ENCODE measurements at regions not wholly inside any gene's neighbourhood (a gene's known extent, or its start where the extent isn't known, plus 50 kb on each side); places are given as distances from the start of the nearest gene placed in this dataset.

DNA sequence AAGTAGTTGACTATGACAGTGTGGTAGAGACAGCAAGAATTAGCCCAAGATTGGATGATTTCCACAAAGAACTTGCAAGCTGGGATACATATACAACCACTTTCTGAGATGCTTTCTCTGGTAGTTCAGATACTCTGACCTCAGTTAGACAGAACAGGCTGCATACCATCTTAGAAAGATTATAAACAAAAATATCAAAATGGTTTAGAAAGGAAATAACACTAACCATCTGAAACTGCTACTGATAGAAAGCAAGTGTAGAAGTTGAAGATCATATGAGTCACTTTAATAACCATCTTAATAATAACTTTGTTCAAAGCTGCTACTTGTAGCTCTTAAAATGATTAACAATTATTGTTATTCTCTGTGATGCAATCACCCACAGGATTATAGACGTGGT is 255.4 kb upstream of the TTC29 start:
- H3K27ac ChIP-seq (ENCODE audit: extremely low read depth, low read depth, low read length), result no peak overlapping the region

DNA sequence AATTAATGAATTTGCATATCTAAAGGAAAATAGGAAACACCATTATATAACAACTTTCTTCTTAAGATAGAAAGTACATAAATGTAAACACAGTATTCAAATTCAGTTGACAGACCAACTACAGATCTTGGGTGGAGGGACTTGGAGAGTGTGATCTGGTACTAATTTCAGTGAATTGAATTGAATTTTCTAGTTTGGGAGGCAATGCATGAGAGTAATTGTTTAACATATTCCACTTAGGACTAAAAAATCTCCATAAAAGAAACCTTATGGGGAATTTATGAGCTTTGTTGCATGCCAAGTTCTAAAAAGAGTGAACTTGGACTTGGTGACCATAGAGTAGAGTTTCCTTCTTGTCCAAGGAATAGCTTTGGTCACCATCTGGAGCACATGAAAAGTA is 261.1 kb upstream of the TTC29 start:
- in situ Hi-C loops (cut with MboI), result no loop called here
- Histone ChIP-seq H3K9me3 (replicated peaks; ENCODE audit: control insufficient read depth, insufficient read depth, low read depth, low read length) (no peaks in the 10 kb centered on the region), H3K9me1 (ENCODE audit: control insufficient read depth, insufficient read depth, low read length) (no peaks in the 10 kb centered on the region), H3K36me3 (ENCODE audit: control insufficient read depth, insufficient read depth, low read length) (no peaks in the 10 kb centered on the region), H2AFZ (ENCODE audit: low read depth, low read length) (no peak overlapping the region), H3K4me1 (replicated peaks in 1 of 2; ENCODE audit: control insufficient read depth in 2 of 2, insufficient read depth in 2 of 2, low read length in 2 of 2) (no peaks in the 10 kb centered on the region), H3K79me2 (ENCODE audit: control insufficient read depth, insufficient read depth, low read length) (no peaks in the 10 kb centered on the region), H3K4me3 (no peak overlapping the region), H3K27me3 (ENCODE audit: control insufficient read depth in 2 of 2, insufficient read depth in 2 of 2, low read length in 2 of 2) (no peaks in the 10 kb centered on the region), H3K4me2 (ENCODE audit: insufficient read depth, low read length) (no peak overlapping the region), H3K27ac (ENCODE audit: extremely low read depth, low read depth, low read length) (no peak overlapping the region), H4K20me1 (replicated peaks; ENCODE audit: control insufficient read depth, insufficient read depth, low read length) (no peaks in the 10 kb centered on the region), H3K9ac (ENCODE audit: insufficient read depth in 1 of 2, low read depth in 2 of 2, low read length in 2 of 2) (no peak overlapping the region)
- BruUV-seq (replicated peaks), result no TSS peak
- CTCF ChIA-PET (ENCODE audit: low intra/inter-chr PET ratio), result no interaction called here
- DNase-seq (ENCODE audit: extremely low read depth in 1 of 4, low spot score in 3 of 4) (no peak), ATAC-seq (no peak), FAIRE-seq (no peak)
- intact Hi-C loops (cut with micrococcal nuclease), result no loop called here
- TF ChIP-seq, protein P1, sequence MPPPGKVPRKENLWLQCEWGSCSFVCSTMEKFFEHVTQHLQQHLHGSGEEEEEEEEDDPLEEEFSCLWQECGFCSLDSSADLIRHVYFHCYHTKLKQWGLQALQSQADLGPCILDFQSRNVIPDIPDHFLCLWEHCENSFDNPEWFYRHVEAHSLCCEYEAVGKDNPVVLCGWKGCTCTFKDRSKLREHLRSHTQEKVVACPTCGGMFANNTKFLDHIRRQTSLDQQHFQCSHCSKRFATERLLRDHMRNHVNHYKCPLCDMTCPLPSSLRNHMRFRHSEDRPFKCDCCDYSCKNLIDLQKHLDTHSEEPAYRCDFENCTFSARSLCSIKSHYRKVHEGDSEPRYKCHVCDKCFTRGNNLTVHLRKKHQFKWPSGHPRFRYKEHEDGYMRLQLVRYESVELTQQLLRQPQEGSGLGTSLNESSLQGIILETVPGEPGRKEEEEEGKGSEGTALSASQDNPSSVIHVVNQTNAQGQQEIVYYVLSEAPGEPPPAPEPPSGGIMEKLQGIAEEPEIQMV (tag; conservative IDR thresholded peaks at IDR 0.05; ENCODE audit: low read depth), result no peak
- TF ChIP-seq RBM14 (IDR thresholded peaks at IDR 0.05; ENCODE audit: borderline replicate concordance, insufficient read depth, low read depth, low read length), result no peak
- POLR2A ChIA-PET, result no interaction called here

More for the DNA sequence above, 255.4 kb upstream of the TTC29 start:
- H3K4me3 ChIP-seq, result no peak overlapping the region
- no peak overlapping the region for H3K4me2 ChIP-seq (ENCODE audit: insufficient read depth, low read length)
- intact Hi-C loops (cut with micrococcal nuclease) (no loop called here), in situ Hi-C loops (cut with MboI) (no loop called here)
- H3K36me3 ChIP-seq (ENCODE audit: control insufficient read depth, insufficient read depth, low read length), result no peaks in the 10 kb centered on the region
- FAIRE-seq (no peak), DNase-seq (ENCODE audit: extremely low read depth in 1 of 4, low spot score in 3 of 4) (no peak), ATAC-seq (no peak)
- no peak for TF ChIP-seq XRCC5 (IDR thresholded peaks at IDR 0.05; ENCODE audit: low read depth, low read length)
- TF ChIP-seq GTF2E2 (tag; IDR thresholded peaks at IDR 0.05), result no peak
- TF ChIP-seq ARID2 (IDR thresholded peaks at IDR 0.05), result no peak
- H4K20me1 ChIP-seq (replicated peaks; ENCODE audit: control insufficient read depth, insufficient read depth, low read length), result no peaks in the 10 kb centered on the region
- ChIA-PET POLR2A (no interaction called here), CTCF (ENCODE audit: low intra/inter-chr PET ratio) (no interaction called here)
- H2AFZ ChIP-seq (ENCODE audit: low read depth, low read length), result no peak overlapping the region
- H3K9me3 ChIP-seq (replicated peaks; ENCODE audit: control insufficient read depth, insufficient read depth, low read depth, low read length), result no peaks in the 10 kb centered on the region
- 0% methylated on average over 1 of the region's 1 CpG for WGBS (ENCODE audit: insufficient coverage, low coverage, missing lambda C conversion rate)
- no TSS peak for BruUV-seq (replicated peaks)
- H3K79me2 ChIP-seq (ENCODE audit: control insufficient read depth, insufficient read depth, low read length), result no peaks in the 10 kb centered on the region
- H3K9me1 ChIP-seq (ENCODE audit: control insufficient read depth, insufficient read depth, low read length), result no peaks in the 10 kb centered on the region
- H3K9ac ChIP-seq (ENCODE audit: insufficient read depth in 1 of 2, low read depth in 2 of 2, low read length in 2 of 2), result no peak overlapping the region
- no peaks in the 10 kb centered on the region for H3K4me1 ChIP-seq (replicated peaks in 1 of 2; ENCODE audit: control insufficient read depth in 2 of 2, insufficient read depth in 2 of 2, low read length in 2 of 2)
- no peaks in the 10 kb centered on the region for H3K27me3 ChIP-seq (ENCODE audit: control insufficient read depth in 2 of 2, insufficient read depth in 2 of 2, low read length in 2 of 2)
